Prostate gland (tissue), 2 donors: ENCODE measurements at regions not wholly inside any gene's neighbourhood (a gene's known extent, or its start where the extent isn't known, plus 50 kb on each side); places are given as distances from the start of the nearest gene placed in this dataset.

Experiments
- POLR2A ChIP-seq: fragments of 450-650 bp; IDR thresholded peaks from one replicate; pipeline ENCODE4 v1.6.1; 2016; ENCODE audit warnings: antibody characterized with exemption, mild to moderate bottlenecking
- TF ChIP-seq, protein P1 (sequence below), 4 experiments: fragments of 200-600 bp in 2 of 4; fragments of 450-650 bp in 2 of 4; sonication (generic) in 2 of 4; IDR thresholded peaks; 1 replicate in 3 of 4; 2 replicates in 1 of 4; pipeline ENCODE4 v1.5.1; 2016 to 2019; ENCODE audit warnings: antibody characterized with exemption in 4 of 4, mild to moderate bottlenecking in 2 of 4, moderate library complexity in 2 of 4

DNA sequence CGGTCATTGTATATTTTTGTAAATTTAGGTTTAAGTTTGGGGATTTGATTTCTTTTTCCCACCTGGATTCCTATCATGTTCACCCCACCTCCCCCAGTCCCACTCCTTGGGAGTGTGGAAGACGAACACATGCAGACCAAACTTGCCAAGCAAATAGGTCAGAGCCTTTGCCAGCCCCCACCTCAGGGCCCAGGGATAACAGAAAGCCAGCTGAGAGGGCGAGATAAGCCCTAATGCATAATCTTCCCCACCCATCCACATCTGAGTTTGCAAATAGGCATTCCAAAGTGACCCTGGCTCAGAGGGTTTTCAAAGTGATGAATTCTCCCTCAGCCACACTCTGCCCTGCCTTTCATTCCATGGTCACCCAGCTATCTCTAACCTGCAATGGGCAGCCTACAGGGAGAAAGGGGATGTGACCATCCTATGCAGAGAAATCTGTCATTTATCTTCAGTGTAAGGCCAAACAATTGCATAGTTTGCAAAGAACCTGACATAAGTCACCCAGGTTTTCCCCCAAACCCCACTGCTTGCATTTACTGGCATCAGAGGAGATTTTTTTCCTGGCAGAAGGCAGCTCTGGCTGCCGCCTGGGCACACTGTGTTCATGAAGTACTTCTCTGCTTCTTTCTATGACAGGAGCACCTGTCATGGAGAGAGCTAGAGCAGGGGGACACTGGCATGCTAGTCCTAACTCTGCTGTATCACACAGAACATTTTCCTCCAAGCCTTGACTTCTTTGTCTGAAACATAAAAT, 69.0 kb upstream of the NFIA start:
- TF ChIP-seq, protein P1, sequence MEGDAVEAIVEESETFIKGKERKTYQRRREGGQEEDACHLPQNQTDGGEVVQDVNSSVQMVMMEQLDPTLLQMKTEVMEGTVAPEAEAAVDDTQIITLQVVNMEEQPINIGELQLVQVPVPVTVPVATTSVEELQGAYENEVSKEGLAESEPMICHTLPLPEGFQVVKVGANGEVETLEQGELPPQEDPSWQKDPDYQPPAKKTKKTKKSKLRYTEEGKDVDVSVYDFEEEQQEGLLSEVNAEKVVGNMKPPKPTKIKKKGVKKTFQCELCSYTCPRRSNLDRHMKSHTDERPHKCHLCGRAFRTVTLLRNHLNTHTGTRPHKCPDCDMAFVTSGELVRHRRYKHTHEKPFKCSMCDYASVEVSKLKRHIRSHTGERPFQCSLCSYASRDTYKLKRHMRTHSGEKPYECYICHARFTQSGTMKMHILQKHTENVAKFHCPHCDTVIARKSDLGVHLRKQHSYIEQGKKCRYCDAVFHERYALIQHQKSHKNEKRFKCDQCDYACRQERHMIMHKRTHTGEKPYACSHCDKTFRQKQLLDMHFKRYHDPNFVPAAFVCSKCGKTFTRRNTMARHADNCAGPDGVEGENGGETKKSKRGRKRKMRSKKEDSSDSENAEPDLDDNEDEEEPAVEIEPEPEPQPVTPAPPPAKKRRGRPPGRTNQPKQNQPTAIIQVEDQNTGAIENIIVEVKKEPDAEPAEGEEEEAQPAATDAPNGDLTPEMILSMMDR (IDR thresholded peaks at IDR 0.05): no peak
- no peak for TF ChIP-seq POLR2A
